ENCODE measurements at regions not wholly inside any gene's neighbourhood (a gene's known extent, or its start where the extent isn't known, plus 50 kb on each side); places are given as distances from the start of the nearest gene placed in this dataset.

DNA sequence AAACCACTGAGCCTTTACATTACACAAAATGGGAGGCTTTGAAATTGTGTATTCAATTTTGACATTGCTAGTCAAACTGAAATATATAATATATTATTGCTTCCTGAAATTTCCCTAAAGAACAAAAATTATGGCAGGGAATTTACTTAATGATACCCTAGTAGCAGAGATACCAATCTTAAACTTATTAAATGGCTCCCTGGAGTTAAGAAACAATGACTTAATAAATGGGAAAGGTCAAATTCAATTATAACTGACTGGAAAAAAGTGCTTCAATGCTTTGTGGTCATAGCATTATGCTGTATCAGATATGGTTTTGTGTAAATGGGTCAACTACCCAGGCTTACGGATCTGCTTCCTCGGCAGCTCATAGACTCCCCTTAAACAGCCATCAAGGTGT lies 244.1 kb downstream of the CNTN3 start:
- Mint-ChIP-seq H3K4me3 (ENCODE audit: low read depth, unreplicated experiment) (no peak overlapping the region), H3K9me3 (ENCODE audit: low read depth, unreplicated experiment) (peaks cover 8% of the 10 kb centered on the region), H3K27me3 (ENCODE audit: unreplicated experiment) (no peaks in the 10 kb centered on the region), H3K27ac (ENCODE audit: unreplicated experiment) (no peak overlapping the region), H3K4me1 (ENCODE audit: low read depth, unreplicated experiment) (no peaks in the 10 kb centered on the region), H3K36me3 (ENCODE audit: insufficient read depth, unreplicated experiment) (no peaks in the 10 kb centered on the region)
- intact Hi-C loops (cut with micrococcal nuclease; ENCODE audit: unreplicated experiment) = no loop called here
- DNase-seq = no peak
- CTCF ChIA-PET = no interaction called here
- no TSS peak for BruUV-seq (replicated peaks)
- TF ChIP-seq CTCF (IDR thresholded peaks at IDR 0.05; ENCODE audit: unreplicated experiment) = no peak

- Mint-ChIP-seq H3K4me1 (ENCODE audit: low read depth, unreplicated experiment) (no peaks in the 10 kb centered on the region), H3K9me3 (ENCODE audit: low read depth, unreplicated experiment) (peaks cover 9% of the 10 kb centered on the region), H3K4me3 (ENCODE audit: low read depth, unreplicated experiment) (no peak overlapping the region), H3K27ac (ENCODE audit: unreplicated experiment) (no peak overlapping the region), H3K36me3 (ENCODE audit: insufficient read depth, unreplicated experiment) (no peaks in the 10 kb centered on the region), H3K27me3 (ENCODE audit: unreplicated experiment) (no peaks in the 10 kb centered on the region)
- CTCF ChIA-PET = no interaction called here
- no peak for TF ChIP-seq CTCF (IDR thresholded peaks at IDR 0.05; ENCODE audit: unreplicated experiment)
- no TSS peak for BruUV-seq (replicated peaks)
- intact Hi-C loops (cut with micrococcal nuclease; ENCODE audit: unreplicated experiment) = no loop called here
- DNase-seq = no peak
Measured at GRCh38 chr3:74366331-74366730, 248.1 kb downstream of the CNTN3 start.

GRCh38 chr3:74363346-74363745 lies 251.1 kb downstream of the CNTN3 start:
- Mint-ChIP-seq H3K4me3 (ENCODE audit: low read depth, unreplicated experiment) (no peak overlapping the region), H3K36me3 (ENCODE audit: insufficient read depth, unreplicated experiment) (no peaks in the 10 kb centered on the region), H3K27me3 (ENCODE audit: unreplicated experiment) (no peaks in the 10 kb centered on the region), H3K4me1 (ENCODE audit: low read depth, unreplicated experiment) (no peaks in the 10 kb centered on the region), H3K27ac (ENCODE audit: unreplicated experiment) (no peak overlapping the region), H3K9me3 (ENCODE audit: low read depth, unreplicated experiment) (peaks cover 9% of the 10 kb centered on the region)
- CTCF ChIA-PET = no interaction called here
- no TSS peak for BruUV-seq (replicated peaks)
- no peak for TF ChIP-seq CTCF (IDR thresholded peaks at IDR 0.05; ENCODE audit: unreplicated experiment)
- intact Hi-C loops (cut with micrococcal nuclease; ENCODE audit: unreplicated experiment) = no loop called here
- no peak for DNase-seq

GRCh38 chr3:74360406-74360805 lies 254.1 kb downstream of the CNTN3 start:
- no peaks in the 10 kb centered on the region for H3K4me1 Mint-ChIP-seq (ENCODE audit: low read depth, unreplicated experiment)
- TF ChIP-seq CTCF (IDR thresholded peaks at IDR 0.05; ENCODE audit: unreplicated experiment) = no peak
- H3K9me3 Mint-ChIP-seq (ENCODE audit: low read depth, unreplicated experiment) = peaks cover 8% of the 10 kb centered on the region
- CTCF ChIA-PET = no interaction called here
- H3K4me3 Mint-ChIP-seq (ENCODE audit: low read depth, unreplicated experiment) = no peak overlapping the region
- no peaks in the 10 kb centered on the region for H3K36me3 Mint-ChIP-seq (ENCODE audit: insufficient read depth, unreplicated experiment)
- no peak for DNase-seq
- intact Hi-C loops (cut with micrococcal nuclease; ENCODE audit: unreplicated experiment) = no loop called here
- H3K27me3 Mint-ChIP-seq (ENCODE audit: unreplicated experiment) = no peaks in the 10 kb centered on the region
- no peak overlapping the region for H3K27ac Mint-ChIP-seq (ENCODE audit: unreplicated experiment)
- no TSS peak for BruUV-seq (replicated peaks)

DNA sequence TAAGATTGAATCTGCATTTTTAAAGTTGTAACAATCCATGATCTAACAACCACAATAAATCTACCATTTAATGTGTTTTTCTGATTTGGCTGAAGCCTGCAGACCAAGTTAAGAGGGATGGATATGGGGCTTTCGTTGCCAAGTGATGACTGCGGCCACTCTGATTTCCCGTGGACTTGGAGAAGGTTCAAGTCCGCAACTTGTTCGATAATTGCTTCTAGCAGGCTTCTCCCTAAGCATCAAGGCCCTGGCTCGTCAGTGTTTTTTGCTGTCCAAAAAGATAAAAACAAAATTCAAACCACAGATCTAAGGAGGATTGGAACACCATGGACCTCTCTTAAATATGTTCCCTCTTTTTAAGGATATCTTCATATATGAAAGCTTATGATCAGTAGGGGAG lies 256.6 kb downstream of the CNTN3 start:
- no peak overlapping the region for H3K27ac Mint-ChIP-seq (ENCODE audit: unreplicated experiment)
- CTCF ChIA-PET = no interaction called here
- H3K9me3 Mint-ChIP-seq (ENCODE audit: low read depth, unreplicated experiment) = peaks cover 3% of the 10 kb centered on the region
- H3K36me3 Mint-ChIP-seq (ENCODE audit: insufficient read depth, unreplicated experiment) = no peaks in the 10 kb centered on the region
- DNase-seq = no peak
- no peak for TF ChIP-seq CTCF (IDR thresholded peaks at IDR 0.05; ENCODE audit: unreplicated experiment)
- H3K4me3 Mint-ChIP-seq (ENCODE audit: low read depth, unreplicated experiment) = no peak overlapping the region
- H3K4me1 Mint-ChIP-seq (ENCODE audit: low read depth, unreplicated experiment) = no peaks in the 10 kb centered on the region
- no TSS peak for BruUV-seq (replicated peaks)
- intact Hi-C loops (cut with micrococcal nuclease; ENCODE audit: unreplicated experiment) = no loop called here
- no peaks in the 10 kb centered on the region for H3K27me3 Mint-ChIP-seq (ENCODE audit: unreplicated experiment)

Measured in Calu3 (cell line).